ENCODE measurements at regions not wholly inside any gene's neighbourhood (a gene's known extent, or its start where the extent isn't known, plus 50 kb on each side); places are given as distances from the start of the nearest gene placed in this dataset.

DNA sequence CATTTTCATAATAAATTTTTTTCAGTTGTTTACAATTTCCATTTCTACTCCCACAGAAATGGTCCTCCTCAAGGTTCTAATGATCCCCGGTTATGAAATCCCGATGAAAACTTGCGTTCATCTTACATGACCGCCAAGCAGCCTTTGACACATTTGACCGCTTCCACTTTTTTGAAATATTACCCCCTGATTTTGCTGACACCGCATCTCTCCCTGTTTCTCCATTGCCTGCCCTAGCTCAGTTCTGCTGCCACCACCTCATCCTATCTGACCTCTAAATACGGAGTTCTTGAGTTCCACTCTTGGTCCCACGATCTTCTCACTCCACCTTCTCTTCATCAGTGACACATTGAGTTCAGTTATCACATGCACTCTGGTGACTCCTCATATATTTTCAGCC lies 74.1 kb downstream of the SLC35B3 start:
- no peaks in the 10 kb centered on the region for H3K27me3 Mint-ChIP-seq (ENCODE audit: insufficient read depth, unreplicated experiment)
- TF ChIP-seq, protein P1, sequence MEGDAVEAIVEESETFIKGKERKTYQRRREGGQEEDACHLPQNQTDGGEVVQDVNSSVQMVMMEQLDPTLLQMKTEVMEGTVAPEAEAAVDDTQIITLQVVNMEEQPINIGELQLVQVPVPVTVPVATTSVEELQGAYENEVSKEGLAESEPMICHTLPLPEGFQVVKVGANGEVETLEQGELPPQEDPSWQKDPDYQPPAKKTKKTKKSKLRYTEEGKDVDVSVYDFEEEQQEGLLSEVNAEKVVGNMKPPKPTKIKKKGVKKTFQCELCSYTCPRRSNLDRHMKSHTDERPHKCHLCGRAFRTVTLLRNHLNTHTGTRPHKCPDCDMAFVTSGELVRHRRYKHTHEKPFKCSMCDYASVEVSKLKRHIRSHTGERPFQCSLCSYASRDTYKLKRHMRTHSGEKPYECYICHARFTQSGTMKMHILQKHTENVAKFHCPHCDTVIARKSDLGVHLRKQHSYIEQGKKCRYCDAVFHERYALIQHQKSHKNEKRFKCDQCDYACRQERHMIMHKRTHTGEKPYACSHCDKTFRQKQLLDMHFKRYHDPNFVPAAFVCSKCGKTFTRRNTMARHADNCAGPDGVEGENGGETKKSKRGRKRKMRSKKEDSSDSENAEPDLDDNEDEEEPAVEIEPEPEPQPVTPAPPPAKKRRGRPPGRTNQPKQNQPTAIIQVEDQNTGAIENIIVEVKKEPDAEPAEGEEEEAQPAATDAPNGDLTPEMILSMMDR (IDR thresholded peaks at IDR 0.05; ENCODE audit: insufficient read depth in 1 of 2, low read depth in 1 of 2, low read length in 1 of 2, severe bottlenecking in 1 of 2, unreplicated experiment in 1 of 2), result no peak
- H3K4me1 Mint-ChIP-seq (ENCODE audit: low read depth, unreplicated experiment), result no peaks in the 10 kb centered on the region
- H3K36me3 Mint-ChIP-seq (ENCODE audit: insufficient read depth, unreplicated experiment), result no peaks in the 10 kb centered on the region
- no peaks in the 10 kb centered on the region for H3K27me3 ChIP-seq (replicated peaks; ENCODE audit: control insufficient read depth, insufficient read depth, low read length)
- DNase-seq, result no peak
- no peak overlapping the region for H3K4me3 Mint-ChIP-seq (ENCODE audit: unreplicated experiment)
- CTCF ChIA-PET, result no interaction called here
- no peaks in the 10 kb centered on the region for H3K9me3 ChIP-seq
- no peaks in the 10 kb centered on the region for H3K9me3 Mint-ChIP-seq (ENCODE audit: unreplicated experiment)
- H3K27ac Mint-ChIP-seq (ENCODE audit: unreplicated experiment), result no peak overlapping the region
- POLR2A ChIA-PET, result no interaction called here
- no peaks in the 10 kb centered on the region for H3K4me1 ChIP-seq
- no peaks in the 10 kb centered on the region for H3K36me3 ChIP-seq (ENCODE audit: control insufficient read depth, insufficient read depth, low read length)
- BruUV-seq (replicated peaks), result no TSS peak
- intact Hi-C loops (cut with micrococcal nuclease; ENCODE audit: unreplicated experiment), result no loop called here
- H3K4me3 ChIP-seq (ENCODE audit: low read depth, low read length), result no peak overlapping the region

DNA sequence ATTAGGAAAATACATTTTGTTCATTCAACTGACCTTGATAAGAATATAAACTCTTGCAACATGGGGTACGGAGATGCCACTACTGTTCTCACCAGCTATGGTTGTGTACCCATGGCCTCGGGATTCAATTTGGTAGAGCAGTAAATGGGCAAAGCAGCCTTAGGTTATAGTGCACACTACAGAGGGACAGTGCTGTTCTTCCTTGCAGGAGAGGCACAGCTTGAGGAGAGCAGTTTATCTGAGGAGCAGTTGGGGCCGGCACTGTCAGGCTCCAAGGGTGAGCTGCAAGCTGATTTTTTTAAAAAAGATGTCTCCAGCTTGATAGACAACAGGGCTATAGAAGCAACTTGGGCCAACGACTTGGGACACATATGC lies 82.4 kb downstream of the SLC35B3 start:
- H3K4me1 ChIP-seq, result no peaks in the 10 kb centered on the region
- BruUV-seq (replicated peaks), result no TSS peak
- no peak for DNase-seq
- ChIA-PET CTCF (no interaction called here), POLR2A (no interaction called here)
- Mint-ChIP-seq H3K4me1 (ENCODE audit: low read depth, unreplicated experiment) (no peaks in the 10 kb centered on the region), H3K9me3 (ENCODE audit: unreplicated experiment) (no peaks in the 10 kb centered on the region), H3K27me3 (ENCODE audit: insufficient read depth, unreplicated experiment) (no peaks in the 10 kb centered on the region), H3K4me3 (ENCODE audit: unreplicated experiment) (no peak overlapping the region), H3K36me3 (ENCODE audit: insufficient read depth, unreplicated experiment) (no peaks in the 10 kb centered on the region), H3K27ac (ENCODE audit: unreplicated experiment) (no peak overlapping the region)
- H3K36me3 ChIP-seq (ENCODE audit: control insufficient read depth, insufficient read depth, low read length), result no peaks in the 10 kb centered on the region
- H3K4me3 ChIP-seq (ENCODE audit: low read depth, low read length), result no peak overlapping the region
- H3K9me3 ChIP-seq, result no peaks in the 10 kb centered on the region
- H3K27me3 ChIP-seq (replicated peaks; ENCODE audit: control insufficient read depth, insufficient read depth, low read length), result no peaks in the 10 kb centered on the region
- TF ChIP-seq, protein P1 (IDR thresholded peaks at IDR 0.05; ENCODE audit: insufficient read depth in 1 of 2, low read depth in 1 of 2, low read length in 1 of 2, severe bottlenecking in 1 of 2, unreplicated experiment in 1 of 2), result no peak
- intact Hi-C loops (cut with micrococcal nuclease; ENCODE audit: unreplicated experiment), result no loop called here

DNA sequence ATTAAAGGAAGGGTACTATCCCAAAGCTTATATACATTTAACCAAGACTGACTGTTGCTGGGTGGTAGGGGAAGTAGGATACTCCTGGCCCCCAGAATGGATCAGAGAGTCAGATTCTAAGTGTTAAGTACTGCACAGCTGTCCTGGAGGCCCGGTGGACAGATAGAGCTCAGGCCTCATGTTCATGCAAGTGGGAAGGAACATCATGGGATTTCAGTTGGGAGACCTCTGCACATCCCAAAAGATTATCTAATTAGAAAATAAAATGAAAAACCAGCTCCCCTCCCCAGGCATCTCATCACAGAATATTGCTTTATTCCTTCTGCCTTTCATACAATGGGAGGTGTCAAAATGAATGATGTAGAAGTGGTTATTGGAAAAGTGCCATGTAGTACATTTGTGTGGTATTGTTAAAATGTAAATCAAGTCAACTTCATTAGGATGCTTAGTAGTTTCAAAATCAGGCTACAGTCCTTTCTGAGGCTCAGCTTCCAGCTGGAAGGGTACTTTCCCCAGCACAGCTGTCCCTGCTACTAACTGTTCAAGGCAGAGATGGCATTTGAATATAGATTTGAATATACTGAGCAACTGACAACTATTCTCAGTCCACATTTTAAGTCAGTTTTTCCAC lies 82.9 kb downstream of the SLC35B3 start:
- DNase-seq, result no peak
- H3K36me3 ChIP-seq (ENCODE audit: control insufficient read depth, insufficient read depth, low read length), result no peaks in the 10 kb centered on the region
- TF ChIP-seq, protein P1 (IDR thresholded peaks at IDR 0.05; ENCODE audit: insufficient read depth in 1 of 2, low read depth in 1 of 2, low read length in 1 of 2, severe bottlenecking in 1 of 2, unreplicated experiment in 1 of 2), result no peak
- BruUV-seq (replicated peaks), result no TSS peak
- Mint-ChIP-seq H3K9me3 (ENCODE audit: unreplicated experiment) (no peaks in the 10 kb centered on the region), H3K4me1 (ENCODE audit: low read depth, unreplicated experiment) (no peaks in the 10 kb centered on the region), H3K27me3 (ENCODE audit: insufficient read depth, unreplicated experiment) (no peaks in the 10 kb centered on the region), H3K27ac (ENCODE audit: unreplicated experiment) (no peak overlapping the region), H3K36me3 (ENCODE audit: insufficient read depth, unreplicated experiment) (no peaks in the 10 kb centered on the region), H3K4me3 (ENCODE audit: unreplicated experiment) (no peak overlapping the region)
- H3K27me3 ChIP-seq (replicated peaks; ENCODE audit: control insufficient read depth, insufficient read depth, low read length), result no peaks in the 10 kb centered on the region
- ChIA-PET POLR2A (no interaction called here), CTCF (no interaction called here)
- no peaks in the 10 kb centered on the region for H3K4me1 ChIP-seq
- H3K9me3 ChIP-seq, result no peaks in the 10 kb centered on the region
- H3K4me3 ChIP-seq (ENCODE audit: low read depth, low read length), result no peak overlapping the region
- intact Hi-C loops (cut with micrococcal nuclease; ENCODE audit: unreplicated experiment), result no loop called here

Measured in Caco-2 (cell line).